Body of pancreas (tissue), 4 donors: ENCODE measurements at regions not wholly inside any gene's neighbourhood (a gene's known extent, or its start where the extent isn't known, plus 50 kb on each side); places are given as distances from the start of the nearest gene placed in this dataset.

Experiments used
- ATAC-seq: fragments of 150-250 bp; one replicate; pipeline ENCODE4 v1.9.1; 2016
- DNase-seq, 4 donors: peaks; one replicate each; pipeline ENCODE4 v3.0.0-alpha.2; 2019
- H3K27ac ChIP-seq, 4 donors: fragments of 200-600 bp; sonication (generic); 1 replicate in 3 of 4; 2 replicates in 1 of 4; pipeline versions ENCODE4 v1.5.1 to v1.6.1; 2016 to 2019; ENCODE audit warnings: mild to moderate bottlenecking in 1 of 4, mixed read lengths in 1 of 4, moderate library complexity in 1 of 4
- H3K27me3 ChIP-seq, 2 donors: fragments of 200-600 bp; sonication (generic); one replicate each; pipeline ENCODE4 v1.6.0; 2016; ENCODE audit warnings: mild to moderate bottlenecking in 1 of 2
- H3K36me3 ChIP-seq, 2 donors: fragments of 200-600 bp; sonication (generic); replicated peaks in 1 of 2; 2 replicates each; pipeline ENCODE4 v1.5.1; 2016; ENCODE audit warnings: low read depth in 2 of 2; ENCODE audit not compliant: insufficient read depth in 1 of 2
- H3K4me1 ChIP-seq: fragments of 200-600 bp; sonication (generic); one replicate; pipeline ENCODE4 v1.6.0; 2016
- H3K4me3 ChIP-seq, 2 donors: fragments of 200-600 bp; sonication (generic); 1 replicate in 1 of 2; 2 replicates in 1 of 2; pipeline ENCODE4 v1.5.1; 2016 to 2019
- H3K9me3 ChIP-seq, 3 donors: fragments of 200-600 bp; sonication (generic); 1 replicate in 2 of 3; 2 replicates in 1 of 3; pipeline ENCODE4 v1.5.1; 2016
- CTCF ChIP-seq, 7 experiments: fragments of 450-650 bp in 4 of 7; fragments of 200-600 bp in 3 of 7; sonication (generic) in 3 of 7; IDR thresholded peaks; one replicate each; pipeline ENCODE4 v1.5.1; 2016 to 2019; ENCODE audit warnings: antibody characterized with exemption in 7 of 7
- POLR2A ChIP-seq, 3 donors: fragments of 450-650 bp; IDR thresholded peaks; one replicate each; pipeline ENCODE4 v1.6.1; 2016; ENCODE audit warnings: antibody characterized with exemption in 3 of 3, mild to moderate bottlenecking in 2 of 3
- WGBS, 2 donors: methylation state at CpG; one replicate each; pipeline ENCODE4 v1.1.5; 2017; 5-methylcytosine and 5-hydroxymethylcytosine counted together
- intact Hi-C: fragments of 100-400 bp; cut with DNase I; formaldehyde crosslinking; loops from one replicate; pipeline ENCODE4 v1.15.1; 2023

- intact Hi-C loops: no loop called here
- ATAC-seq: no peak
- H3K9me3 ChIP-seq: peaks cover 0 to 64% (median 10%) of the 10 kb centered on the region in 3 donors
Observed at GRCh38 chr10:42513921-42514320, 124.4 kb downstream of the ZNF33B start.

GRCh38 chr10:42491801-42492200 lies 146.6 kb downstream of the ZNF33B start:
- intact Hi-C loops: no loop called here
- no peak for ATAC-seq
- Histone ChIP-seq H3K27ac (no peak overlapping the region), H3K4me3 (no peak overlapping the region), H3K36me3 (no peaks in the 10 kb centered on the region), H3K9me3 (no peaks in the 10 kb centered on the region), H3K4me1 (no peaks in the 10 kb centered on the region), H3K27me3 (no peaks in the 10 kb centered on the region)
- WGBS, 2 donors: 65 to 70% methylated on average over 3 of the region's 3 CpGs
- no peak for DNase-seq
- TF ChIP-seq POLR2A (IDR thresholded peaks at IDR 0.05) (no peak), CTCF (IDR thresholded peaks at IDR 0.05) (no peak)

More at GRCh38 chr10:42513921-42514320, 124.4 kb downstream of the ZNF33B start:
- TF ChIP-seq CTCF (IDR thresholded peaks at IDR 0.05) (no peak), POLR2A (IDR thresholded peaks at IDR 0.05) (no peak)
- Histone ChIP-seq H3K27ac (no peak overlapping the region), H3K36me3 (no peaks in the 10 kb centered on the region), H3K4me3 (no peak overlapping the region), H3K27me3 (no peaks in the 10 kb centered on the region), H3K4me1 (no peaks in the 10 kb centered on the region)
- DNase-seq: no peak
- 85 to 91% methylated on average over 3 of the region's 3 CpGs for WGBS, 2 donors

GRCh38 chr10:42491001-42491592 lies 147.3 kb downstream of the ZNF33B start:
- WGBS, 2 donors: 53% methylated on average over 2 of the region's 2 CpGs
- H3K36me3 ChIP-seq: no peaks in the 10 kb centered on the region
- TF ChIP-seq POLR2A (IDR thresholded peaks at IDR 0.05) (no peak), CTCF (IDR thresholded peaks at IDR 0.05) (no peak)
- H3K27ac ChIP-seq: no peak overlapping the region
- intact Hi-C loops: no loop called here
- H3K4me1 ChIP-seq: no peaks in the 10 kb centered on the region
- no peak for DNase-seq
- no peak for ATAC-seq
- H3K9me3 ChIP-seq: no peaks in the 10 kb centered on the region
- H3K4me3 ChIP-seq: no peak overlapping the region
- no peaks in the 10 kb centered on the region for H3K27me3 ChIP-seq

GRCh38 chr10:42490368-42490767 lies 148.0 kb downstream of the ZNF33B start:
- intact Hi-C loops: no loop called here
- Histone ChIP-seq H3K36me3 (no peaks in the 10 kb centered on the region), H3K4me3 (no peak overlapping the region), H3K27me3 (no peaks in the 10 kb centered on the region), H3K9me3 (no peaks in the 10 kb centered on the region), H3K4me1 (no peaks in the 10 kb centered on the region), H3K27ac (no peak overlapping the region)
- no peak for DNase-seq
- TF ChIP-seq POLR2A (IDR thresholded peaks at IDR 0.05) (no peak), CTCF (IDR thresholded peaks at IDR 0.05) (no peak)
- ATAC-seq: no peak
- 36 to 55% methylated on average over 1 of the region's 1 CpG for WGBS, 2 donors

- Histone ChIP-seq H3K36me3 (no peaks in the 10 kb centered on the region), H3K9me3 (no peaks in the 10 kb centered on the region), H3K27me3 (no peaks in the 10 kb centered on the region), H3K4me1 (no peaks in the 10 kb centered on the region), H3K4me3 (no peak overlapping the region), H3K27ac (no peak overlapping the region)
- no peak for TF ChIP-seq CTCF (IDR thresholded peaks at IDR 0.05)
- TF ChIP-seq POLR2A (IDR thresholded peaks at IDR 0.05): no peak
- intact Hi-C loops: no loop called here
- WGBS, 2 donors: 47 to 53% methylated on average over 5 of the region's 5 CpGs
- ATAC-seq: no peak
- no peak for DNase-seq
Observed at GRCh38 chr10:42488416-42488815, 150.0 kb downstream of the ZNF33B start.
